Skeletal muscle tissue (tissue), 3 donors: ENCODE measurements at regions not wholly inside any gene's neighbourhood (a gene's known extent, or its start where the extent isn't known, plus 50 kb on each side); places are given as distances from the start of the nearest gene placed in this dataset.

Experiments
- H3K27ac ChIP-seq: one replicate; pipeline ENCODE4 v1.7.0; 2013; ENCODE audit warnings: mild to moderate bottlenecking, low read depth, low read length, inconsistent platforms
- H3K27me3 ChIP-seq, 3 donors: one replicate each; pipeline ENCODE4 v1.7.0; 2013; ENCODE audit warnings: low read length in 3 of 3; ENCODE audit not compliant: control insufficient read depth in 3 of 3, insufficient read depth in 3 of 3
- H3K36me3 ChIP-seq, 3 donors: one replicate each; pipeline ENCODE4 v1.7.0; 2013; ENCODE audit warnings: low read length in 3 of 3; ENCODE audit not compliant: control insufficient read depth in 3 of 3, insufficient read depth in 3 of 3
- H3K4me1 ChIP-seq, 3 donors: one replicate each; pipeline ENCODE4 v1.7.0; 2013; ENCODE audit warnings: low read length in 3 of 3, mild to moderate bottlenecking in 3 of 3; ENCODE audit not compliant: control insufficient read depth in 3 of 3, insufficient read depth in 3 of 3
- H3K4me3 ChIP-seq, 3 donors: one replicate each; pipeline ENCODE4 v1.7.0; 2013; ENCODE audit warnings: low read length in 3 of 3
- H3K9ac ChIP-seq, 3 donors: one replicate each; pipeline ENCODE4 v1.7.0; 2013; ENCODE audit warnings: low read length in 3 of 3, mild to moderate bottlenecking in 3 of 3, moderate library complexity in 2 of 3, low read depth in 1 of 3
- H3K9me3 ChIP-seq, 3 donors: one replicate each; pipeline ENCODE4 v1.7.0; 2013; ENCODE audit warnings: low read length in 3 of 3; ENCODE audit not compliant: control insufficient read depth in 3 of 3
- donor health status: Osteomylitis.

- H3K27ac ChIP-seq = no peak overlapping the region
- no peaks in the 10 kb centered on the region for H3K4me1 ChIP-seq
- H3K27me3 ChIP-seq = no peaks in the 10 kb centered on the region
- H3K4me3 ChIP-seq = no peak overlapping the region
- H3K9ac ChIP-seq = no peak overlapping the region
- no peaks in the 10 kb centered on the region for H3K9me3 ChIP-seq
- no peaks in the 10 kb centered on the region for H3K36me3 ChIP-seq
Measured at GRCh38 chr3:95082191-95082590, 1019.3 kb downstream of the NSUN3 start.

- no peaks in the 10 kb centered on the region for H3K9me3 ChIP-seq
- H3K9ac ChIP-seq = no peak overlapping the region
- no peaks in the 10 kb centered on the region for H3K4me1 ChIP-seq
- H3K4me3 ChIP-seq = no peak overlapping the region
- H3K36me3 ChIP-seq = no peaks in the 10 kb centered on the region
- H3K27me3 ChIP-seq = no peaks in the 10 kb centered on the region
- no peak overlapping the region for H3K27ac ChIP-seq
Measured at GRCh38 chr3:95084738-95085137, 1021.9 kb downstream of the NSUN3 start.

GRCh38 chr3:95088464-95088863 is 1025.6 kb downstream of the NSUN3 start:
- no peaks in the 10 kb centered on the region for H3K9me3 ChIP-seq
- H3K9ac ChIP-seq = no peak overlapping the region
- no peaks in the 10 kb centered on the region for H3K27me3 ChIP-seq
- H3K27ac ChIP-seq = no peak overlapping the region
- no peaks in the 10 kb centered on the region for H3K36me3 ChIP-seq
- no peak overlapping the region for H3K4me3 ChIP-seq
- H3K4me1 ChIP-seq = no peaks in the 10 kb centered on the region

- no peaks in the 10 kb centered on the region for H3K36me3 ChIP-seq
- no peaks in the 10 kb centered on the region for H3K4me1 ChIP-seq
- no peak overlapping the region for H3K4me3 ChIP-seq
- H3K27ac ChIP-seq = no peak overlapping the region
- H3K27me3 ChIP-seq = no peaks in the 10 kb centered on the region
- no peak overlapping the region for H3K9ac ChIP-seq
- no peaks in the 10 kb centered on the region for H3K9me3 ChIP-seq
Measured at GRCh38 chr3:95097493-95097892, 1034.6 kb downstream of the NSUN3 start.

GRCh38 chr3:95120921-95121320 is 1058.1 kb downstream of the NSUN3 start:
- Histone ChIP-seq H3K27me3 (no peaks in the 10 kb centered on the region), H3K9me3 (peaks cover 0 to 3% (median 0%) of the 10 kb centered on the region in 3 donors), H3K27ac (no peak overlapping the region), H3K36me3 (no peaks in the 10 kb centered on the region), H3K9ac (no peak overlapping the region), H3K4me3 (no peak overlapping the region), H3K4me1 (no peaks in the 10 kb centered on the region)

GRCh38 chr3:95123104-95123503 is 1060.2 kb downstream of the NSUN3 start:
- H3K9ac ChIP-seq = no peak overlapping the region
- no peak overlapping the region for H3K27ac ChIP-seq
- H3K27me3 ChIP-seq = no peaks in the 10 kb centered on the region
- no peaks in the 10 kb centered on the region for H3K36me3 ChIP-seq
- H3K4me1 ChIP-seq = no peaks in the 10 kb centered on the region
- no peak overlapping the region for H3K4me3 ChIP-seq
- peaks cover 0 to 3% (median 0%) of the 10 kb centered on the region in 3 donors for H3K9me3 ChIP-seq

- H3K9me3 ChIP-seq = no peaks in the 10 kb centered on the region
- H3K36me3 ChIP-seq = no peaks in the 10 kb centered on the region
- no peaks in the 10 kb centered on the region for H3K27me3 ChIP-seq
- H3K4me3 ChIP-seq = peak overlapping the region in 1 of 3 donors; percentile 23
- H3K4me1 ChIP-seq = peaks cover 0 to 4% (median 0%) of the 10 kb centered on the region in 3 donors
- peak overlapping the region; percentile 48 for H3K27ac ChIP-seq
- no peak overlapping the region for H3K9ac ChIP-seq
Measured at GRCh38 chr3:95134693-95135413, 1072.0 kb downstream of the NSUN3 start.

- no peaks in the 10 kb centered on the region for H3K9me3 ChIP-seq
- H3K9ac ChIP-seq = no peak overlapping the region
- no peaks in the 10 kb centered on the region for H3K27me3 ChIP-seq
- no peak overlapping the region for H3K4me3 ChIP-seq
- H3K4me1 ChIP-seq = no peaks in the 10 kb centered on the region
- H3K36me3 ChIP-seq = no peaks in the 10 kb centered on the region
- H3K27ac ChIP-seq = no peak overlapping the region
Measured at GRCh38 chr3:95148107-95148506, 1085.2 kb downstream of the NSUN3 start.

GRCh38 chr3:95151590-95151989 is 1088.7 kb downstream of the NSUN3 start:
- no peak overlapping the region for H3K27ac ChIP-seq
- H3K9ac ChIP-seq = no peak overlapping the region
- peaks cover 0 to 2% (median 0%) of the 10 kb centered on the region in 3 donors for H3K9me3 ChIP-seq
- no peaks in the 10 kb centered on the region for H3K4me1 ChIP-seq
- no peaks in the 10 kb centered on the region for H3K27me3 ChIP-seq
- H3K4me3 ChIP-seq = no peak overlapping the region
- H3K36me3 ChIP-seq = no peaks in the 10 kb centered on the region

GRCh38 chr3:95154766-95155165 is 1091.9 kb downstream of the NSUN3 start:
- Histone ChIP-seq H3K9ac (no peak overlapping the region), H3K27ac (no peak overlapping the region), H3K27me3 (no peaks in the 10 kb centered on the region), H3K4me1 (no peaks in the 10 kb centered on the region), H3K36me3 (no peaks in the 10 kb centered on the region), H3K4me3 (no peak overlapping the region), H3K9me3 (peaks cover 0 to 2% (median 0%) of the 10 kb centered on the region in 3 donors)
